HG02870 (cell line): ENCODE measurements at regions not wholly inside any gene's neighbourhood (a gene's known extent, or its start where the extent isn't known, plus 50 kb on each side); places are given as distances from the start of the nearest gene placed in this dataset.

ENCODE experiments used
- ATAC-seq: cut with Tn5 transposase; IDR thresholded peaks from one replicate; pipeline ENCODE4 v1.9.1; 2021; ENCODE audit warnings: mild to moderate bottlenecking, moderate library complexity; ENCODE audit not compliant: unreplicated experiment

GRCh38 chr9:626596-626995 lies 214.9 kb upstream of the DMRT1 start:
- peak; percentile 78 for ATAC-seq

- ATAC-seq: no peak
Measured at GRCh38 chr9:627336-627970, 214.0 kb upstream of the DMRT1 start.

- ATAC-seq: no peak
Measured at GRCh38 chr9:629146-629545, 212.4 kb upstream of the DMRT1 start.

GRCh38 chr9:630817-631216 lies 210.7 kb upstream of the DMRT1 start:
- ATAC-seq: no peak

- no peak for ATAC-seq
Measured at GRCh38 chr9:631596-631995, 209.9 kb upstream of the DMRT1 start.

GRCh38 chr9:633461-633860 lies 208.0 kb upstream of the DMRT1 start:
- no peak for ATAC-seq

- no peak for ATAC-seq
Measured at GRCh38 chr9:636931-637591, 204.4 kb upstream of the DMRT1 start.

- no peak for ATAC-seq
Measured at GRCh38 chr9:638152-638551, 203.3 kb upstream of the DMRT1 start.

- no peak for ATAC-seq
Measured at GRCh38 chr9:642014-642413, 199.5 kb upstream of the DMRT1 start.

GRCh38 chr9:643966-644365 lies 197.5 kb upstream of the DMRT1 start:
- ATAC-seq: no peak

GRCh38 chr9:647522-647921 lies 194.0 kb upstream of the DMRT1 start:
- ATAC-seq: no peak

- ATAC-seq: no peak
Measured at GRCh38 chr9:649128-650074, 192.1 kb upstream of the DMRT1 start.

- ATAC-seq: no peak
Measured at GRCh38 chr9:650362-650761, 191.1 kb upstream of the DMRT1 start.

- no peak for ATAC-seq
Measured at GRCh38 chr9:651371-651770, 190.1 kb upstream of the DMRT1 start.

- ATAC-seq: no peak
Measured at GRCh38 chr9:652914-653313, 188.6 kb upstream of the DMRT1 start.

- no peak for ATAC-seq
Measured at GRCh38 chr9:653421-653820, 188.1 kb upstream of the DMRT1 start.

GRCh38 chr9:653856-654387 lies 187.6 kb upstream of the DMRT1 start:
- no peak for ATAC-seq

- ATAC-seq: no peak
Measured at GRCh38 chr9:655875-656274, 185.6 kb upstream of the DMRT1 start.

GRCh38 chr9:656926-657568 lies 184.4 kb upstream of the DMRT1 start:
- no peak for ATAC-seq

GRCh38 chr9:659286-659685 lies 182.2 kb upstream of the DMRT1 start:
- no peak for ATAC-seq

GRCh38 chr9:660227-660626 lies 181.3 kb upstream of the DMRT1 start:
- no peak for ATAC-seq
